HepG2 (cell line): ENCODE measurements at regions not wholly inside any gene's neighbourhood (a gene's known extent, or its start where the extent isn't known, plus 50 kb on each side); places are given as distances from the start of the nearest gene placed in this dataset.

Experiments used
- ARNT ChIP-seq: fragments of 450-650 bp; IDR thresholded peaks from 2 replicates; pipeline ENCODE4 v1.6.1; 2017
- NONO ChIP-seq, 2 experiments: fragments of 450-650 bp in 1 of 2; sonication (generic) in 1 of 2; formaldehyde crosslinking in 1 of 2; IDR thresholded peaks in 1 of 2; conservative IDR thresholded peaks in 1 of 2; 2 replicates each; pipeline versions ENCODE4 v1.6.1 to v1.8.0; 2017 to 2022; ENCODE audit warnings: mild to moderate bottlenecking in 1 of 2, missing genetic modification reagents in 1 of 2, moderate library complexity in 1 of 2
- RFX5 ChIP-seq: IDR thresholded peaks from 2 replicates; pipeline ENCODE4 v1.6.1; 2011; ENCODE audit warnings: low read depth, low read length, improper control_type of control experiment
- SP5 ChIP-seq: IDR thresholded peaks from 2 replicates; pipeline ENCODE4 v1.6.1; 2016; ENCODE audit warnings: low read depth, borderline replicate concordance
- TP53 ChIP-seq: sonication (generic); formaldehyde crosslinking; conservative IDR thresholded peaks from 2 replicates; pipeline ENCODE4 v1.4.0; 2020; ENCODE audit warnings: missing genetic modification reagents
- ZNF256 ChIP-seq: sonication (generic); formaldehyde crosslinking; conservative IDR thresholded peaks from 2 replicates; pipeline ENCODE4 v1.4.0; 2020; ENCODE audit warnings: missing genetic modification reagents
- ZNF589 ChIP-seq: sonication (generic); formaldehyde crosslinking; conservative IDR thresholded peaks from 2 replicates; pipeline ENCODE4 v1.8.0; 2022; ENCODE audit warnings: mild to moderate bottlenecking, moderate library complexity, missing genetic modification reagents
- TF ChIP-seq, protein P1 (sequence below): sonication (generic); formaldehyde crosslinking; IDR thresholded peaks from 2 replicates; pipeline ENCODE4 v1.5.0; 2020; ENCODE audit warnings: mild to moderate bottlenecking, missing genetic modification reagents, moderate library complexity
- TF ChIP-seq, protein P2 (sequence below), 2 experiments: IDR thresholded peaks; 2 replicates each; pipeline ENCODE4 v1.6.1; 2011 to 2012; ENCODE audit warnings: low read length in 2 of 2, borderline replicate concordance in 1 of 2, low read depth in 1 of 2, mild to moderate bottlenecking in 1 of 2, moderate library complexity in 1 of 2
- TF ChIP-seq, protein P3 (sequence below): IDR thresholded peaks from 2 replicates; pipeline ENCODE4 v1.6.1; 2012; ENCODE audit warnings: low read length, improper control_type of control experiment

DNA sequence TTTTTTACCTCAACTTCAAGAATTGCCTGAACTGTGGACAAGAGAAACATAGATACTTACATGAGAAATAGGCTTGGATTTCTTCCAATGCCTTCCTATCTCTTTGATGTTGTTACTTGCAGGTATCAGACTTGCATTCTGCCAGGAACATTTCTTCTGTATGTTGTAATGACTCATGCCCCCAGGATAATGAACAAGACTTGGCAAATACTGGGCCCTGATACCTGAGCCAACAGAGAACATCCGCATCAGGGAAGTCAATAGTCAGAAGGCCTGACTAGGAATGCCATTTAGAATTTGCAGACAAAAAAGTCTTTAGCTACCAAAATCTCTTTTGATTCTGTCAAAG, 273.7 kb upstream of the KIRREL3 start:
- TF ChIP-seq RFX5, result no peak
- no peak for TF ChIP-seq TP53 (CRISPR knock-in tag)
- no peak for TF ChIP-seq NONO (IDR thresholded peaks at IDR 0.05)
- TF ChIP-seq NONO (CRISPR knock-in tag; conservative IDR thresholded peaks at IDR 0.05), result no peak
- TF ChIP-seq SP5 (CRISPR knock-in tag), result no peak
- no peak for TF ChIP-seq ZNF589
- TF ChIP-seq, protein P1, sequence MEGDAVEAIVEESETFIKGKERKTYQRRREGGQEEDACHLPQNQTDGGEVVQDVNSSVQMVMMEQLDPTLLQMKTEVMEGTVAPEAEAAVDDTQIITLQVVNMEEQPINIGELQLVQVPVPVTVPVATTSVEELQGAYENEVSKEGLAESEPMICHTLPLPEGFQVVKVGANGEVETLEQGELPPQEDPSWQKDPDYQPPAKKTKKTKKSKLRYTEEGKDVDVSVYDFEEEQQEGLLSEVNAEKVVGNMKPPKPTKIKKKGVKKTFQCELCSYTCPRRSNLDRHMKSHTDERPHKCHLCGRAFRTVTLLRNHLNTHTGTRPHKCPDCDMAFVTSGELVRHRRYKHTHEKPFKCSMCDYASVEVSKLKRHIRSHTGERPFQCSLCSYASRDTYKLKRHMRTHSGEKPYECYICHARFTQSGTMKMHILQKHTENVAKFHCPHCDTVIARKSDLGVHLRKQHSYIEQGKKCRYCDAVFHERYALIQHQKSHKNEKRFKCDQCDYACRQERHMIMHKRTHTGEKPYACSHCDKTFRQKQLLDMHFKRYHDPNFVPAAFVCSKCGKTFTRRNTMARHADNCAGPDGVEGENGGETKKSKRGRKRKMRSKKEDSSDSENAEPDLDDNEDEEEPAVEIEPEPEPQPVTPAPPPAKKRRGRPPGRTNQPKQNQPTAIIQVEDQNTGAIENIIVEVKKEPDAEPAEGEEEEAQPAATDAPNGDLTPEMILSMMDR (CRISPR knock-in tag), result no peak
- no peak for TF ChIP-seq ARNT
- TF ChIP-seq, protein P2, sequence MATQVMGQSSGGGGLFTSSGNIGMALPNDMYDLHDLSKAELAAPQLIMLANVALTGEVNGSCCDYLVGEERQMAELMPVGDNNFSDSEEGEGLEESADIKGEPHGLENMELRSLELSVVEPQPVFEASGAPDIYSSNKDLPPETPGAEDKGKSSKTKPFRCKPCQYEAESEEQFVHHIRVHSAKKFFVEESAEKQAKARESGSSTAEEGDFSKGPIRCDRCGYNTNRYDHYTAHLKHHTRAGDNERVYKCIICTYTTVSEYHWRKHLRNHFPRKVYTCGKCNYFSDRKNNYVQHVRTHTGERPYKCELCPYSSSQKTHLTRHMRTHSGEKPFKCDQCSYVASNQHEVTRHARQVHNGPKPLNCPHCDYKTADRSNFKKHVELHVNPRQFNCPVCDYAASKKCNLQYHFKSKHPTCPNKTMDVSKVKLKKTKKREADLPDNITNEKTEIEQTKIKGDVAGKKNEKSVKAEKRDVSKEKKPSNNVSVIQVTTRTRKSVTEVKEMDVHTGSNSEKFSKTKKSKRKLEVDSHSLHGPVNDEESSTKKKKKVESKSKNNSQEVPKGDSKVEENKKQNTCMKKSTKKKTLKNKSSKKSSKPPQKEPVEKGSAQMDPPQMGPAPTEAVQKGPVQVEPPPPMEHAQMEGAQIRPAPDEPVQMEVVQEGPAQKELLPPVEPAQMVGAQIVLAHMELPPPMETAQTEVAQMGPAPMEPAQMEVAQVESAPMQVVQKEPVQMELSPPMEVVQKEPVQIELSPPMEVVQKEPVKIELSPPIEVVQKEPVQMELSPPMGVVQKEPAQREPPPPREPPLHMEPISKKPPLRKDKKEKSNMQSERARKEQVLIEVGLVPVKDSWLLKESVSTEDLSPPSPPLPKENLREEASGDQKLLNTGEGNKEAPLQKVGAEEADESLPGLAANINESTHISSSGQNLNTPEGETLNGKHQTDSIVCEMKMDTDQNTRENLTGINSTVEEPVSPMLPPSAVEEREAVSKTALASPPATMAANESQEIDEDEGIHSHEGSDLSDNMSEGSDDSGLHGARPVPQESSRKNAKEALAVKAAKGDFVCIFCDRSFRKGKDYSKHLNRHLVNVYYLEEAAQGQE (IDR thresholded peaks at IDR 0.05; ENCODE audit: borderline replicate concordance in 1 of 2, low read depth in 1 of 2, low read length in 2 of 2), result no peak
- TF ChIP-seq ZNF256, result no peak
- TF ChIP-seq, protein P3, sequence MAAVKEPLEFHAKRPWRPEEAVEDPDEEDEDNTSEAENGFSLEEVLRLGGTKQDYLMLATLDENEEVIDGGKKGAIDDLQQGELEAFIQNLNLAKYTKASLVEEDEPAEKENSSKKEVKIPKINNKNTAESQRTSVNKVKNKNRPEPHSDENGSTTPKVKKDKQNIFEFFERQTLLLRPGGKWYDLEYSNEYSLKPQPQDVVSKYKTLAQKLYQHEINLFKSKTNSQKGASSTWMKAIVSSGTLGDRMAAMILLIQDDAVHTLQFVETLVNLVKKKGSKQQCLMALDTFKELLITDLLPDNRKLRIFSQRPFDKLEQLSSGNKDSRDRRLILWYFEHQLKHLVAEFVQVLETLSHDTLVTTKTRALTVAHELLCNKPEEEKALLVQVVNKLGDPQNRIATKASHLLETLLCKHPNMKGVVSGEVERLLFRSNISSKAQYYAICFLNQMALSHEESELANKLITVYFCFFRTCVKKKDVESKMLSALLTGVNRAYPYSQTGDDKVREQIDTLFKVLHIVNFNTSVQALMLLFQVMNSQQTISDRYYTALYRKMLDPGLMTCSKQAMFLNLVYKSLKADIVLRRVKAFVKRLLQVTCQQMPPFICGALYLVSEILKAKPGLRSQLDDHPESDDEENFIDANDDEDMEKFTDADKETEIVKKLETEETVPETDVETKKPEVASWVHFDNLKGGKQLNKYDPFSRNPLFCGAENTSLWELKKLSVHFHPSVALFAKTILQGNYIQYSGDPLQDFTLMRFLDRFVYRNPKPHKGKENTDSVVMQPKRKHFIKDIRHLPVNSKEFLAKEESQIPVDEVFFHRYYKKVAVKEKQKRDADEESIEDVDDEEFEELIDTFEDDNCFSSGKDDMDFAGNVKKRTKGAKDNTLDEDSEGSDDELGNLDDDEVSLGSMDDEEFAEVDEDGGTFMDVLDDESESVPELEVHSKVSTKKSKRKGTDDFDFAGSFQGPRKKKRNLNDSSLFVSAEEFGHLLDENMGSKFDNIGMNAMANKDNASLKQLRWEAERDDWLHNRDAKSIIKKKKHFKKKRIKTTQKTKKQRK, result no peak
